ENCODE measurements at regions not wholly inside any gene's neighbourhood (a gene's known extent, or its start where the extent isn't known, plus 50 kb on each side); places are given as distances from the start of the nearest gene placed in this dataset.

DNA sequence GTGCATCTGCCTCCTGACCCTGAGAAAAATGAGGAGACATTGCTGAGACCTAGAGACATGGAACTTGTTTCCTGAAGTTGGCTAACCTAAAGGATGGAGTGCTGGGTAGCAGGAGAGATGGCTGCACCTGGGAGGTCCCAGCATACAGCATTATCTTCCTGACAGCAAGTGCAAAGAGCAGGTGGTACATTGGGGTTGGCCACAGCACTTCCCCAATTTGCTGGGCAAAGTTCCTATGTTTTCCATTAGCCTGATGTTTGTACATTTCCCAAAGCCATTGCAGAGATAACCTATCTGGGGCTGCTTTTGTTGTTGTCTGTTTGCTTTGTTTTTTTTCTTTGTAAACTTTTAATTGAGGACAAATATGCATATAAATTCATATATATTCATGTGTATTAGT is 296.7 kb downstream of the HRH4 start:
- TF ChIP-seq, protein P1, sequence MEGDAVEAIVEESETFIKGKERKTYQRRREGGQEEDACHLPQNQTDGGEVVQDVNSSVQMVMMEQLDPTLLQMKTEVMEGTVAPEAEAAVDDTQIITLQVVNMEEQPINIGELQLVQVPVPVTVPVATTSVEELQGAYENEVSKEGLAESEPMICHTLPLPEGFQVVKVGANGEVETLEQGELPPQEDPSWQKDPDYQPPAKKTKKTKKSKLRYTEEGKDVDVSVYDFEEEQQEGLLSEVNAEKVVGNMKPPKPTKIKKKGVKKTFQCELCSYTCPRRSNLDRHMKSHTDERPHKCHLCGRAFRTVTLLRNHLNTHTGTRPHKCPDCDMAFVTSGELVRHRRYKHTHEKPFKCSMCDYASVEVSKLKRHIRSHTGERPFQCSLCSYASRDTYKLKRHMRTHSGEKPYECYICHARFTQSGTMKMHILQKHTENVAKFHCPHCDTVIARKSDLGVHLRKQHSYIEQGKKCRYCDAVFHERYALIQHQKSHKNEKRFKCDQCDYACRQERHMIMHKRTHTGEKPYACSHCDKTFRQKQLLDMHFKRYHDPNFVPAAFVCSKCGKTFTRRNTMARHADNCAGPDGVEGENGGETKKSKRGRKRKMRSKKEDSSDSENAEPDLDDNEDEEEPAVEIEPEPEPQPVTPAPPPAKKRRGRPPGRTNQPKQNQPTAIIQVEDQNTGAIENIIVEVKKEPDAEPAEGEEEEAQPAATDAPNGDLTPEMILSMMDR (IDR thresholded peaks at IDR 0.05), result no peak
- no peak for TF ChIP-seq POLR2A (IDR thresholded peaks at IDR 0.05)

All from suprapubic skin (tissue), 3 donors.